CD4-positive, CD25-positive, alpha-beta regulatory T cell (primary cell): ENCODE measurements at regions not wholly inside any gene's neighbourhood (a gene's known extent, or its start where the extent isn't known, plus 50 kb on each side); places are given as distances from the start of the nearest gene placed in this dataset.

Experiments used
- ATAC-seq, 2 donors: fragments of 150-1000 bp; cut with Tn5 transposase; one replicate each; pipeline ENCODE4 v1.10.0; 2021; ENCODE audit warnings: low read depth in 2 of 2, moderate number of reproducible peaks in 2 of 2, moderate library complexity in 1 of 2
- DNase-seq, 3 donors: peaks; one replicate each; pipeline versions ENCODE4 v3.0.0 to v3.0.0-alpha.2; 2012 to 2022; ENCODE audit warnings: mixed read lengths in 1 of 3
- H3K27ac ChIP-seq: one replicate; pipeline ENCODE4 v1.7.0; 2013; ENCODE audit warnings: mild to moderate bottlenecking, low read length; ENCODE audit not compliant: insufficient read depth, poor library complexity, severe bottlenecking
- H3K27me3 ChIP-seq: one replicate; pipeline ENCODE4 v1.7.0; 2013; ENCODE audit warnings: low read length; ENCODE audit not compliant: control insufficient read depth, insufficient read depth
- H3K36me3 ChIP-seq: one replicate; pipeline ENCODE4 v1.7.0; 2013; ENCODE audit warnings: mild to moderate bottlenecking, low read length, moderate library complexity; ENCODE audit not compliant: control insufficient read depth, insufficient read depth
- H3K4me1 ChIP-seq: 2 replicates; pipeline ENCODE4 v1.7.0; 2013; ENCODE audit warnings: mild to moderate bottlenecking, low read length; ENCODE audit not compliant: insufficient read depth, control insufficient read depth, poor library complexity, severe bottlenecking
- H3K4me3 ChIP-seq: one replicate; pipeline ENCODE4 v1.7.0; 2013; ENCODE audit warnings: low read depth, mild to moderate bottlenecking, low read length, moderate library complexity
- H3K9me3 ChIP-seq, 2 experiments: 1 replicate in 1 of 2; 2 replicates in 1 of 2; pipeline ENCODE4 v1.7.0; 2013; ENCODE audit warnings: low read length in 2 of 2, mild to moderate bottlenecking in 1 of 2, moderate library complexity in 1 of 2; ENCODE audit not compliant: control insufficient read depth in 2 of 2
- H3K27ac Mint-ChIP-seq, 3 donors: one replicate each; pipeline ENCODE4 v1.8.0; 2020 to 2022; ENCODE audit warnings: mild to moderate bottlenecking in 3 of 3, mixed read lengths in 3 of 3, moderate library complexity in 2 of 3
- H3K27me3 Mint-ChIP-seq: one replicate; pipeline ENCODE4 v1.8.0; 2022; ENCODE audit warnings: mild to moderate bottlenecking, mixed read lengths
- H3K36me3 Mint-ChIP-seq: one replicate; pipeline ENCODE4 v1.8.0; 2020; ENCODE audit warnings: mixed read lengths
- H3K4me1 Mint-ChIP-seq, 4 donors: one replicate each; pipeline ENCODE4 v1.8.0; 2020 to 2022; ENCODE audit warnings: mixed read lengths in 4 of 4, mild to moderate bottlenecking in 1 of 4
- H3K4me3 Mint-ChIP-seq, 4 donors: one replicate each; pipeline ENCODE4 v1.8.0; 2020 to 2022; ENCODE audit warnings: mild to moderate bottlenecking in 4 of 4, mixed read lengths in 4 of 4, moderate library complexity in 3 of 4
- H3K9me3 Mint-ChIP-seq, 7 donors: one replicate each; pipeline ENCODE4 v1.8.0; 2020 to 2022; ENCODE audit warnings: mixed read lengths in 7 of 7, mild to moderate bottlenecking in 3 of 7, moderate library complexity in 2 of 7

GRCh38 chr18:24539866-24540617, 79.6 kb downstream of the HRH4 start:
- Histone ChIP-seq H3K4me1 (no peaks in the 10 kb centered on the region), H3K9me3 (no peaks in the 10 kb centered on the region), H3K27ac (no peak overlapping the region), H3K4me3 (no peak overlapping the region), H3K27me3 (peaks cover 2% of the 10 kb centered on the region), H3K36me3 (no peaks in the 10 kb centered on the region)
- H3K36me3 Mint-ChIP-seq: no peaks in the 10 kb centered on the region
- no peak for DNase-seq
- H3K4me1 Mint-ChIP-seq: no peaks in the 10 kb centered on the region
- no peak overlapping the region for H3K27ac Mint-ChIP-seq
- no peak overlapping the region for H3K4me3 Mint-ChIP-seq
- ATAC-seq: no peak
- H3K9me3 Mint-ChIP-seq: no peaks in the 10 kb centered on the region
- H3K27me3 Mint-ChIP-seq: peaks cover 11% of the 10 kb centered on the region

GRCh38 chr18:24540896-24541295, 80.5 kb downstream of the HRH4 start:
- H3K4me3 ChIP-seq: no peak overlapping the region
- H3K27me3 Mint-ChIP-seq: peaks cover 8% of the 10 kb centered on the region

DNA sequence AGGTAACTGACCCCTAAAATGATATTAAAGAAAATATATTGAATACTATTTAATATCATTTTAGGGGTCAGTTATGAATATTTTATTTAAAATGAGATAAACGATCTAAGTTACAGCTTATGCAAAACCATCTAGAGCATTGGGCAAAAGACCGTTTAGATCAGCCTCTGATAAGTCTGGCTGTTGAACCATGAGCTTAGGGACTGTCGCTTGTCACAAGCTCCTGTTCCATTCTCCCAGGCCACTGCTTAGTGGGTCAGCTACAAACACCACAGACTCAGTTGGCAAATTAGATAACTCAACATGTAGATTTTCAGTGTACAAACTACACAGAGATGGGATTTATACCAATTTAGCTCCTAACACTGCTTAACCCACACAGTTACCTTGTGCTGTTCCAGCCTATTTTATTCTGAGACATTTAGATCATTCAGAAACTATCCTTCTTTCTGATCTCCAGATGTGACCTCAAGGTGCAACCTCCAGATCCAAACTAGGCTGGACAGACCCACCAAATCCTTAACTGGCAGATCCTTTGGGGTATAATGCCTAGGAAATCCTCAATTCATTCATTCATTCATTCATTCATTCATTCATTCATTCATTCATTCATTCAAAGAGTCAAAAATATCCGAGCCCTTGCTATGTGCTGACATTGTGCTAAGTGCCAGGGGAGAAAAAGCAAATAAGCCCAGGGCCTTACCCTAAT, 82.8 kb downstream of the HRH4 start:
- no peaks in the 10 kb centered on the region for H3K36me3 ChIP-seq
- no peak overlapping the region for H3K27ac Mint-ChIP-seq
- no peak overlapping the region for H3K27ac ChIP-seq
- H3K27me3 Mint-ChIP-seq: peaks cover 6% of the 10 kb centered on the region
- H3K4me3 Mint-ChIP-seq: no peak overlapping the region
- no peak for ATAC-seq
- no peaks in the 10 kb centered on the region for H3K36me3 Mint-ChIP-seq
- no peak for DNase-seq
- no peaks in the 10 kb centered on the region for H3K4me1 ChIP-seq
- H3K9me3 Mint-ChIP-seq: peaks cover 0 to 4% (median 0%) of the 10 kb centered on the region in 7 donors
- no peaks in the 10 kb centered on the region for H3K9me3 ChIP-seq
- H3K27me3 ChIP-seq: peaks cover 4% of the 10 kb centered on the region
- H3K4me3 ChIP-seq: no peak overlapping the region
- H3K4me1 Mint-ChIP-seq: no peaks in the 10 kb centered on the region

More at GRCh38 chr18:24540896-24541295, 80.5 kb downstream of the HRH4 start:
- DNase-seq (no peak), ATAC-seq (no peak)
- Mint-ChIP-seq H3K4me1 (no peaks in the 10 kb centered on the region), H3K9me3 (no peaks in the 10 kb centered on the region), H3K27ac (no peak overlapping the region), H3K4me3 (no peak overlapping the region), H3K36me3 (no peaks in the 10 kb centered on the region)
- H3K9me3 ChIP-seq: no peaks in the 10 kb centered on the region
- H3K36me3 ChIP-seq: no peaks in the 10 kb centered on the region
- H3K4me1 ChIP-seq: no peaks in the 10 kb centered on the region
- peaks cover 2% of the 10 kb centered on the region for H3K27me3 ChIP-seq
- H3K27ac ChIP-seq: no peak overlapping the region

- H3K27ac ChIP-seq: no peak overlapping the region
- peak in 1 of 3 donors; percentile 1 for DNase-seq
- H3K36me3 Mint-ChIP-seq: no peaks in the 10 kb centered on the region
- ATAC-seq: no peak
- H3K9me3 ChIP-seq: no peaks in the 10 kb centered on the region
- H3K4me1 ChIP-seq: no peaks in the 10 kb centered on the region
- H3K27ac Mint-ChIP-seq: no peak overlapping the region
- H3K4me3 Mint-ChIP-seq: no peak overlapping the region
- no peaks in the 10 kb centered on the region for H3K36me3 ChIP-seq
- peaks cover 0 to 4% (median 0%) of the 10 kb centered on the region in 7 donors for H3K9me3 Mint-ChIP-seq
- H3K27me3 Mint-ChIP-seq: peaks cover 6% of the 10 kb centered on the region
- H3K4me1 Mint-ChIP-seq: no peaks in the 10 kb centered on the region
- peaks cover 4% of the 10 kb centered on the region for H3K27me3 ChIP-seq
- H3K4me3 ChIP-seq: no peak overlapping the region
These were observed 83.5 kb downstream of the HRH4 start for GRCh38 chr18:24543795-24544498.

DNA sequence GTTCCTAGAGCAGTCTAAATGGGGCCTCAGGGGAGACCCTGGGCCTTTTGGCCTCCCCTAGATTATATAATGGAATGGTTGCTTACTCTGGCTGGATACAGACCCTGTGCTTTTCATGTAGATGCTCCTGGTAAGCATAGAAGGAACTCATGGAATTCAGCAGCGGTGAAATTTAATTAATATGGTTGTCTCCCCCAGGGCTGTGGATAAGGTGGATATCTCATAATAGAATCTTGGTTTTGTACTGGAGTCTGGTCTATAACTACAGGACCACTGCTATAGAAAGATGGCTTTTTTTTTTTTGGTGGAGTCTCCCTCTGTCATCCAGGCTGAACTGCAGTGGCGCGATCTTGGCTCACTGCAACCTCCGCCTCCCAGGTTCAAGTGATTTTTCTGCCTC, 84.5 kb downstream of the HRH4 start:
- no peak for ATAC-seq
- Histone ChIP-seq H3K36me3 (no peaks in the 10 kb centered on the region), H3K4me3 (no peak overlapping the region), H3K27ac (no peak overlapping the region), H3K4me1 (no peaks in the 10 kb centered on the region), H3K9me3 (no peaks in the 10 kb centered on the region), H3K27me3 (peaks cover 4% of the 10 kb centered on the region)
- DNase-seq: no peak
- Mint-ChIP-seq H3K9me3 (peaks cover 0 to 4% (median 0%) of the 10 kb centered on the region in 7 donors), H3K4me1 (no peaks in the 10 kb centered on the region), H3K27me3 (peaks cover 6% of the 10 kb centered on the region), H3K27ac (no peak overlapping the region), H3K4me3 (no peak overlapping the region), H3K36me3 (no peaks in the 10 kb centered on the region)

DNA sequence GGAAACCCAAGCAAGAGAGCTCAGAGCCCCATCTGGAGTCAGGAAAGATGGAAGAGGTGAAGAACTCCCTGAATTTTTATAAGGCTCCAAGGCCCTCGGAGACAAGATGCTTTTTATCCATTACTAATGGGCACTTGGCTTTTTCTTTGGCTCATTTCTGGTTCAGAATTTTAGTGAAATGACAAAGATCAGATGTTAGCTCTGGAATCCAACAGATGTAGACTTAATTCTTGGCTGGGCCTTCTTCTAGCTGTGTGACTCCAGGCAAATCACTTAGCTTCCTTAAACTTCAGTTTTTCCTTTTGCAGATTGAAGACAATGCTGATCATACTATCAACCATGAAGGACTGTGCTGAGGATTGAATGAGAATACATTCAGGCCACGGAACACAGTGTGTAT, 85.2 kb downstream of the HRH4 start:
- DNase-seq (no peak), ATAC-seq (no peak)
- Mint-ChIP-seq H3K4me1 (no peaks in the 10 kb centered on the region), H3K27me3 (peaks cover 6% of the 10 kb centered on the region), H3K27ac (no peak overlapping the region), H3K9me3 (peaks cover 0 to 4% (median 0%) of the 10 kb centered on the region in 7 donors), H3K36me3 (no peaks in the 10 kb centered on the region), H3K4me3 (no peak overlapping the region)
- H3K4me1 ChIP-seq: no peaks in the 10 kb centered on the region
- no peak overlapping the region for H3K4me3 ChIP-seq
- no peaks in the 10 kb centered on the region for H3K9me3 ChIP-seq
- peaks cover 4% of the 10 kb centered on the region for H3K27me3 ChIP-seq
- H3K27ac ChIP-seq: no peak overlapping the region
- no peaks in the 10 kb centered on the region for H3K36me3 ChIP-seq

GRCh38 chr18:24546307-24546706, 85.9 kb downstream of the HRH4 start:
- Mint-ChIP-seq H3K9me3 (peaks cover 0 to 4% (median 0%) of the 10 kb centered on the region in 7 donors), H3K27ac (no peak overlapping the region), H3K4me1 (no peaks in the 10 kb centered on the region), H3K4me3 (no peak overlapping the region), H3K27me3 (peaks cover 6% of the 10 kb centered on the region), H3K36me3 (no peaks in the 10 kb centered on the region)
- Histone ChIP-seq H3K27me3 (peaks cover 4% of the 10 kb centered on the region), H3K4me3 (no peak overlapping the region), H3K36me3 (no peaks in the 10 kb centered on the region), H3K4me1 (no peaks in the 10 kb centered on the region), H3K9me3 (no peaks in the 10 kb centered on the region), H3K27ac (no peak overlapping the region)
- DNase-seq (no peak), ATAC-seq (no peak)
